ENCODE measurements at regions not wholly inside any gene's neighbourhood (a gene's known extent, or its start where the extent isn't known, plus 50 kb on each side); places are given as distances from the start of the nearest gene placed in this dataset.

DNA sequence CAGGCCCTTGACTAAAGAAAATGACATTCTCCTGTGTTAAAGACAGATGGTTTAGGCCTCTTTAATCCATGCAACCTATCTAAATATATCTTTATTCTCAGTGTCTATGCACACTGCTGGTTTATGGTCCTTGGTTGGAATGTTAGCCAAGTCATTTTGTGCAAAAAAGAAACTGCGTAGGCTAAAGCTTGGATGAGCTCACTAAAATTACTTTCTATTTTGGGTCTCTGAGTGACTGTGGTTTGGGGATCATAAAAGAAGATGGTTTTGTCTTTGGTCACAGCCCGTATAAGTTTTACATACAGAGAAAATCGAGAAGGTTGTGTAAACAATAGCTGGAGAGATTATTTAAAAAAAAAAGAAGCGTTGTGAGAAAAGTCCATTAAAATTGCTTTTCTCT is 443.6 kb downstream of the UBE2NL start:
- TF ChIP-seq SMARCC2 (IDR thresholded peaks at IDR 0.05; ENCODE audit: low read depth) (no peak), ARHGAP35 (IDR thresholded peaks at IDR 0.05; ENCODE audit: partially characterized antibody) (no peak), NRF1 (conservative IDR thresholded peaks at IDR 0.05 in 1 of 2, IDR thresholded peaks at IDR 0.05 in 1 of 2) (no peak), ZNF24 (IDR thresholded peaks at IDR 0.05) (no peak), POLR2A (conservative IDR thresholded peaks at IDR 0.05) (no peak), NFYB (IDR thresholded peaks at IDR 0.05; ENCODE audit: extremely low read depth, insufficient read length) (no peak)
- TF ChIP-seq, protein P1, sequence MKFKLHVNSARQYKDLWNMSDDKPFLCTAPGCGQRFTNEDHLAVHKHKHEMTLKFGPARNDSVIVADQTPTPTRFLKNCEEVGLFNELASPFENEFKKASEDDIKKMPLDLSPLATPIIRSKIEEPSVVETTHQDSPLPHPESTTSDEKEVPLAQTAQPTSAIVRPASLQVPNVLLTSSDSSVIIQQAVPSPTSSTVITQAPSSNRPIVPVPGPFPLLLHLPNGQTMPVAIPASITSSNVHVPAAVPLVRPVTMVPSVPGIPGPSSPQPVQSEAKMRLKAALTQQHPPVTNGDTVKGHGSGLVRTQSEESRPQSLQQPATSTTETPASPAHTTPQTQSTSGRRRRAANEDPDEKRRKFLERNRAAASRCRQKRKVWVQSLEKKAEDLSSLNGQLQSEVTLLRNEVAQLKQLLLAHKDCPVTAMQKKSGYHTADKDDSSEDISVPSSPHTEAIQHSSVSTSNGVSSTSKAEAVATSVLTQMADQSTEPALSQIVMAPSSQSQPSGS (CRISPR knock-in tag; IDR thresholded peaks at IDR 0.05) = no peak
